Dermis blood vessel endothelial cell (primary cell): ENCODE measurements at regions not wholly inside any gene's neighbourhood (a gene's known extent, or its start where the extent isn't known, plus 50 kb on each side); places are given as distances from the start of the nearest gene placed in this dataset.

Experiments used
- DNase-seq: peaks from one replicate; pipeline ENCODE4 v3.0.0; 2010

DNA sequence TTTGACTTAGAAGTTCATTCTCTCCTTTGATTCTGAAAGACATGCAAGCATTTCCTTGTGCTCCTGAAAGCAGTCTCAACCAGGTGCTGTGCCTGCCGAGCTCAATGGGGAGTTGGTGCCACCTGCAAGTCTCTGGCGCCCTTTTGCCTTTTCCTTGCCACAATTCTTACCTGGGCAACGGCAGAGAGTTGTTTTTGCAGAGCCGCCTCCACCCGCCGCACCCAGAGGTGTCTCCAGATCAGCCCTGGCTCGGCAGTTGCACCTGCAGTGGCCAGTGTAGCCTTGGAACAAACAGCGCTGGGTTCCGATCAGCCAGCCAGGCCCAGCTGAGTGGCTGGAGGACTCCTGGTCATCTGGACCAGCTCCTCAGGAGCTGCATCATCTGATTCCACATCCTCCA, 262.9 kb downstream of the IRX2 start:
- DNase-seq: no peak

DNA sequence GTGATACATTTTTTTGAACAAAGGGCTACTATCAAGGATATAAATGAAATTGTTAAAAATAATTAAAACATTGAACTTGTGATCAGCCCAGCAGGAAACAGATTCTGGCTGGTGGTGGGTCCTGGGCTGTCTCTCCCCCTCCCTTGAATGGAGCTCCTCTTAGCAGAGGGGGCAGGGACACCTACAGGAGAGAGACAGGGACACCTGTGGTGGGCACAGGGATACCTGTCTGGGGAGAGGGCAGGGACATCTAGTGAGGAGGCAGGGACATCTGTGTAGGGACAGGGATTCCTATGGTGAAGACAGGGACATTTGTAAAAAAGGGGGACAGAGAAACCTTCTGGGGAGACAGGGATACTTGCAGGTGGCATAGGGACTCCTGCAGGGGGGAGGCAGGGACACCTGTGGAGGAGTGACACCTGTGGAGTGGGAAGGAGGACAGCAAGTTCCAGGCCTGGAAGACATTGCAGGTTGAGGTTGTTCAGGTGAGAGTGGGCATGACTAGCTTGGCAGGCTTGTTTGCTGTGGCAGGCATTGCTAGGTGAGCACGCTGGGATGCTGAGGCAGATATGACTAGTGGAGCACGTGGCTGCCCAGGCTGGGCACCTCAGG, 264.2 kb downstream of the IRX2 start:
- no peak for DNase-seq

DNA sequence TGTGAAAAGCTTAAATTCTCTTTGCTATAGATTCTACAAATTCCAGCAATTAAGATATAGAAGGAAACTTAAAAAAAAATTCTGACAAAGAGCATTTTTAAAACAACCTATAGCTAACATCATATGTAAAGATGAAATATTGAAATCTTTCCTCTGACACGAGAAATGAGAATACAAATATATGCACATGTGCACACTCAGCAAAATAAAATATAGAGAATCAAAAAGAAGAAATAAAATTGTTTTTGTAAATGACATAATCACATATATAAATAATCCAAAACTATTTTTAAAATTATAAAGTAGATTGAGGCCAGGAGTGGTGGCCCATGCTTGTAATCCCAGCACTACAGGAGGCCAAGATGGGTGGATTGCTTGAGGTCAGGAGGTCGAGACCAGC, 265.1 kb downstream of the IRX2 start:
- DNase-seq: no peak

DNA sequence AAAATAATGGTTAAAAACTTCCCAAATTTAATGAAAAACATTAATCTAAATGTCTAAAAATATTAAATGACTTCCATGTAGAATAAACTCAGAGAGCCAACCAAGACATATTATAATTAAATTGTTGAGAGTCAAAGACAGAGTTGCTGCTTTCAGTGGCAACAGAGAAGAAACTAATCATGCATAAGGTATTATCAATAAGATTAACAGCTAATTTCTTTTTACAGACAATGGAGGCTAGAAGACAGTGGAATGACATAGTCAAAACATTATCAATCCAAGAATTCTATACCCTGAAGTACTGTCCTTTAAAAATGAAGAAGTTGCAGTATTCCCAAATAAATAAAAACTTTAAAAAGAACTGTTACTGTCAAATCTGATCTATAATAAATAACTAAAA, 268.7 kb downstream of the IRX2 start:
- no peak for DNase-seq

DNA sequence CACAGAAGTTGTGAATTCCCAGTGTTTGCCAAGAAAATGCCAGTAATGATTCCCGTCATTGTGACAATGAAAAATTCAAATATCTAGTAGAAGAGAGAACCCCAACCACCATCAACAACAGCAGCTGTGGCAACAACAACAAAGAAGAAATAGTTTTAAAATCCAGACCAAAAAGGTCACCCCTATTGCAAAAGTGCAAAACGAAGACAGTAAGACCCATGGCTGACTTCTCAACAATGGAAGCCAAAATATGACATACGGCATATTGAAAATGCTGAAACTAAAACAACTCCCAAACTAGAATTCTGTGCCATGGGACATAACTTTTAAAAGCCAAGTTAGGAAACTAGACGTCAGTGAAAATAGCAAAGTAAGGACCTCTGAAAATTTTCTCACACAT, 270.6 kb downstream of the IRX2 start:
- DNase-seq: no peak

DNA sequence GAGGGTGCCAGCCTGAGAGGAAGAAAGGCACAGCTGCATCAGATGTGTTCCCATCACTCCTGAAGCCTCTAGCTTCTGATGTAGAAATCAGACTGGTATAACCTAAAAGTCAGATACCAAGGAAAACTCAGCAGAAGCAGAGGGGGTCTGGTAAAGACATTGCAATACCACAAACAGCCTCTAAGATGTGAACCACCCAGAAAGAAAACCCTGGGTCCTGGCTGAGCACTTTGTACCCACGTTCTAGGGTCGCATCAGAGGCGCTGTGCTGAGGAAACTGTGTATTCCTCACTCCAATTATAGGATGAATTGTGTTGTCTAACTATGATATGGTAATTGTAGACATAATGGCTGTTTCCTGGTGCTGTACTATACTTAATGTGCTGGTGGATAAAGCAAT, 275.6 kb downstream of the IRX2 start:
- DNase-seq: no peak

DNA sequence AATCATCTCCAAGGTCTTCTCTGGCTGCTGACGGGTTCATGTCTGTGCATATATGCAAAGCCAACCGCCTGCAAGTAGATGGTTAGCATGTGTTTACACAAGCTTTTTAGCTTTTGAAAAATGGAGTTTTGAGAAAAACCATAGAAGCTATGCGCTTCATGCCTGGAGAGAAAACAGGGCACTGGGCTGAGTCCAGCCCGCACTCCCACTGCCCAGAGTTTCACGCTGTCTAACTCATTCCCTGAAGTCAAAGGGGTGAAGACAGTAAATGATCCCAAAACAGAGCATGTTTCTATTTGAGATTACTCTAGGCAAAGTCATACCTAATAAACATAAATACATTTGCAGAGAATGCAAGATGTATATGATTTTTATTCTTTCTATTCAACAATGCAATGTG, 278.8 kb downstream of the IRX2 start:
- DNase-seq: no peak

DNA sequence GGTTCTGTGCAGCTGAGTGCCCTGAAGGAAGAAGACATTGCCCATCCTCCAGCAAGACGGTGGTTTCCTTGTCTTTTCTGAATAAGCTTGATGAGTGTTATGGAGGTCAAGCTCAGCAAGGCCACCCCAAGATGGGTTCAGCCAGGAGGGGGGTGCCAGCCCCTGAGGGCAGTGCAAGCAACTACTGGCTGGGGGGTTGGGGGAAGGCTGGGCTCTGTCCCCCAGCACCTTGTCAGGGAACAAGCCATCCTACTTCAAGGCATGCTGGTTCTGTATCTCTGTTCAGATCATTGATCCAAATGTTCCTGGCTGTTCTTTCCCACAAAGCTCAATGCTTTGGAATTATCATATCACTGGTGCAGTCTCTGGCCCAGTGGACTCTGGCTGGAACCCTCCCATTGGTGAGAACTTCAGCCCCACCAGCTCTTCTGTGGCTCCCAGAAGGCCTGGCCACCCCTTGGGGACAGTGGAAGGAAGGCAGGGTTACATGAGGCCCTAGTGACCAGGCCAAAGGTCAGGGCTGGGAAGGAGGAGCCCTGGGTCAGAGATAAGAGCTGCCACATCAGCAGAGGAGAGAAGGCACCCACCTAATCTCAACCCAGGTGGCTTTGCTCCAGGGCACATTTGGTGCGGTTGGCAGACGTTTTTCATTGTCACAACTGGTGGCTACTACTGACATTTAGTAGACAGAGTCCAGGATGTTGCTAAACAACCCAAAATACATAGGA, 280.2 kb downstream of the IRX2 start:
- no peak for DNase-seq

DNA sequence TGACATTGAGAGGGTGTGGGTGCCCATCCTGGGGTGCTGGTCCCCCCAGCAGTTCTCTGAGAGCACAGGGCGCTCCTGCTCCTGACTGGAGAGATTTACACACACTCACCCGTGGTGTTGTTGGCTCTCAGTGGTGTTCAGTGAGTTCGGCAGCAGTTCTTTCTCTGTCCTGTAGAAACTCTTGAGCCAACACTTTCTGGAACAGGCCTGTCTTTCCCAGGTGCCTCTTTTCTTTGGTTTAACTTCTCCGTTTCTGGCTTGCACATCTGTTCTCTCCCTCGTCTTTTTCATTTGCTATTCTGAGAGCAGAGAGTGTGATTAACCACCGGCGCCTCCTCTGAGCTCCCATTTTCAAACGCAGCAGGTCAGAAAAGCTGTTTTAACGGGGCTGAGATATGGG, 284.5 kb downstream of the IRX2 start:
- DNase-seq: no peak

DNA sequence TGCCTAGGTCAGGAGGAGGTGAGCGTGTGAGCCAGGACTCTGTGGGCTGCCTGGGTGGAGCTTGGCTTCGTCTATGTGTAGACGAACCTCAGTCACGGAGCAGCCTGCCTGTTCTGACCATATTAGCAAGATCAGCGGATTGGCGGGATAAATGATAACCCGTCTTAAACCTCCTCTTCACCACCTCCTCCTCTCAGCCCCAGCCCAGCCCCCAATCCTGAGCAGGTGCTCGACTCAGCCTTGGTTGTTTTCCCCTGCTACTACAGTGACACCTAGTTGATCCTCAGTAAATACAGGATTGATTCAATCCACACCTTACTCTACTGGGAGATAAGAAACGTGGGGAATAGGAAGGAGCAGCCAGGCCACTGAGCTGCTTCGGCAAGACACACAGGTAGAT, 286.1 kb downstream of the IRX2 start:
- DNase-seq: no peak

DNA sequence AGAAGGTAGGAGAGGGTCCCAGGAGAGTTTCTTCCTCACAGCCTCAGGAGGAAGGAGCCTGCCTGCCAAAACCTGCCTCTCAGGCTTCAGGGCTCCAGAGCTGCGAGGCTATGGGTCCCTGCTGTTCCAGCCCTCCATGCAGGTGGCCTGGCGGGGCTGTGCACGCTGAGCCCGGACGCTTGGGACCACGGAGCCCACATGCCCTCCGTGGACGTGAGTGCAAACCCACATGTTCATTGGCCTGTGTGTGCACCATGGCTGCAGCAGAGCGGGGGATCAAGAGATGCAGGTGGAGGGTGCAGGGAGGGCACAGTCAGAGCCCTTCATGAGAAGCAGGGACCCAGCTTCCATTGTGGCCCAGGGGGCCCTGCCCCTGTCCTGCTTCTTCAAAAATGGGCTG, 287.3 kb downstream of the IRX2 start:
- no peak for DNase-seq

DNA sequence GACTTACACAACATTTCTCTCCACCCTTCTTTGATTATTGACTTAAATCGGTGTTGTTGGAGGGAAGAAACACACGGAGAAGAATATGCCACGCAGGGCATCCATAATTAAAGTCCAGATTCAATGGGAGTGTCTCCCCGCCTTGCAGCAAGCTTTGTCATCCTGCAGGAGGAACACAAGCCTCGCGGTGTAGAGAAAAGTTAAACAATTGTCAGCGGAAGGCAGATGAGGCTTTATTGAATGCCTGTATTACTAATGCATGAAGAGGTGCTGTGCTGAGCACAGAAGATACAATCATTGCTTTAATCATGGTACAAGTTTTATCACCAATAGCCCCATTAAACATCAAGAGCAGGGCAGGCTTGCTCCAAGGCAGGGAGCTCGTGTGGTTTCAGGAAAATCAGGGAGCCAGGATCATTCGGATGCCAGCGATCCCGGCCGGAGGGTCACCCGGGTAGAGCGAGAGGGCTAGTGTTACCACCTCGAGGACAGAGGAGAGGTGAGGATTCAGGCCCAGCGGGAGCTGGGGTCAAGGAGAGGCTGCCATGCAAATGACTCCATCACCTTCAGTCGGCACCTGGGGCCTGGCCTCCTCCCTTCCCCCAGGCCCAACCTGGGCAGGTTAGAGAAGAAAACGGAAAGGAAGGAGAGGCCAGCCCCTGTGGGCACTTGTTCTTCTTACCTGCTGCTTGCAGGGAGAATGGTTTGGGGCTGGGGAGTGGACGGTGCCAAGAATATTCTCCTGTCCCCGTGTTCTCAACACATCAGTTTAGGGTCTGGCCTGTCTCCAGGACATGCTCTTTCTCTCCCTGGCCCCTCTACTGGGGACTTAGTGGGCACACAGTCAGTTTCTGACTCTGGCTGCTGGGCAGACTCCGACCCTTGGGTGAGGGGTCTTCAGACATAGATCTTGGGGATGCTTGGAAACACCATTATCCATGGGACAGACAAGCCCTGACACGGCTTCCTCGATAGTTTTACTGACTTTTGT, 289.5 kb downstream of the IRX2 start:
- no peak for DNase-seq

DNA sequence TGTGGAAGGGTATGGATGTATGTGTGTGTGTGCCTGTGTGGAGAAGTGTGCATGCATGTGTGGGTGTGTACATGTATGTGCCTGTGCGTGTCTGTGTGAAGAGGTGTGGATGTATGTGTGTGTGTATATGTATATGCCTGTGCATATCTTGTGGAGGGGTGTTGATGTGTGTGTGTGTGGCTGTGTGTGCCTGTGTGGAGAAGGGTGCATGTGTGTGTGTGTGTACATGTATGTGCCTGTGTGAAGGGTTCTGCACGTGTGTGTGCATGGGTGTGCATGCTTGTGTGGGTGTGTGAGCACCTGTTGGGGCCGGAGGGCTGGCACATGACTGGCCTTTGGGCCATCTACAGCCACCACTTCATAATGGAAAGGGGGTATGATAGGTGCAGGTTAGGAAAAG, 291.4 kb downstream of the IRX2 start:
- DNase-seq: no peak

DNA sequence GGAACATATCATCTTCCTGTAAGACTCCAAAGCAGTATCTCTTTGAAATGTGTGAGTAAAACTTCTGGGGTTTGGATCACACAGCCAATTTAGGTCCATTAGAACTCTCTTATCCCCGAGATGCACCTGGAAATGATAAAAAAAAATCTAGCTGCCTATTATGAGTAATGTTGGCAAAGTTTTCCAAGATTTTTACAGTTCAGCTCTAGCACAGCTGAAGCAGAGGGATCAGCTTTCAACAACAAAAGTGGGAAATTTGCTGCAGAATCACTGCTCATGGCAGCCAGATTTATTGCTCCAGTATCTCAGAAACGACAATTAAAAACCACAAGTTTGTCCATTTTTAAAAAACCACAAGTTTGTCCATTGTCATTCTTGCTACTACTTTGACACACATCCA, 292.2 kb downstream of the IRX2 start:
- DNase-seq: no peak

DNA sequence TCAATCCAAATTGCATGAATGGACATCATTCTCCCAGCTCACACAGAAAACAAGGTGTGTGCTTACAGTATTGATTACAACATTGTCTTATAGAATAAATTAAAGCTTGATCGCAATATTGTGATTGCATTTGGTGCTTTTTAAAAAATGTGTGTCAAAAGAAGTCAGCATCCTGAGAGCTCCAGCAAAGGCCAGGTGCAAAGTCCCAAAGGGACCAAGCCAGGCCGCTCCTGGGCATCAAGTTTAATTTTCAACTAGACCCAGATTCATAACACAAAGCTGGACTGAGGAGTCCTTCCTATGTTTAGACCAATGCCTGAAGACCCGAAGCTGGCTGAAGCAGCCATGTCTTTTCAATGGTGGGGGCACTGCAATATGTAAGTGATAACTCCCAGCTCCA, 295.6 kb downstream of the IRX2 start:
- DNase-seq: no peak

DNA sequence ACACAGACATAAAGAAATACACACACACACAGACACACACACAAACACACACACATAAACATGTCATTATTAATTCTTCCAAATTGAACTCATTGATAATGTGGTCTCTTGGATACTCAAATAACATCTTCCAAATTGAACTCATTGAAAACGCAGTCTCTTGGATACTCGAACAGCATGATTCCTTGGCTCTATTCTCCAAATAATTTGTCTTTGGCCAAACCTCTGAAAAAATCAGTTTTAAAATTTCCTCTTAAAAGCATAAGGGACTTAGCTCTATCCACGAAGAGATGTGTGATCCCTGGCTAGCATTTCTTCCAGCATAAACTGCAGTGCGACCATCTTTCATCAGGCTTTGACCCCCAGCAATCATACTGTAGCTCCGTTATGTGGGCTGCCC, 296.6 kb downstream of the IRX2 start:
- DNase-seq: no peak

DNA sequence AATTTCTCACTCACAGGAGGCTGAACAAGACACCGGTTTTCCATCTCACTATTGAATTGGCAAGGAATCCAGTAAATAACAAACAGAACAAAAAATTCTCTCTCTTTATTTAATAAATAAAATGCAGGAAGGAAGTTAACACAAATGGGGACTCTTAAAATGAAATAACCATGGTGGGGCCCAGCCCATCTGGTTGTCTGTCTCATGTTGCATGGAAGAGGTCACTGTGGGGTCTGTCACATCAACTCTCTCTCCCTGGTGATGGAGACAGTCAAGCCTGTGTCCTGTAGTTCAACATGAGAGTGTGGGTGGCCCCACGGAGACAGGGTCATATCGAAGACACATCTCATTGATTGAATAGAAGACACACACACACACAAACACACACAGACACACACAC, 297.7 kb downstream of the IRX2 start:
- DNase-seq: no peak

DNA sequence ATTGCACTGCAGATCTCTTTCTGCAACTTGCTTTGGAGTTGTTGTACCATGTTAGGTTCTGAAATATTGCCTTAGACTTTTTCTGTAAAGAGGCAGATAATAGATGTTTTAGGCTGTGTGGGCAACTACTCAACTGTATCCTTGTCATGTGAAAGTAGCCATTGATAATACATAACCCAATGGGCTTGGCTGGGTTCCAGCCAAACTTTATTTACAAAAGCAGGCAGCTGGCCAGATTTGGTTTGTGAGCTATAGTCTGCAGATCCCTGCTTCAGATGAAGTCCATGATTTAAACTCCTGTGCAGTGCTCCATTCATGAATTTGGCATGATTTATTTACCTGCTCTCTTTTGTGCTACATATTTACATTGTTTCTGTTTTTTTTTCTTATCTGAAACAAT, 300.4 kb downstream of the IRX2 start:
- DNase-seq: no peak

DNA sequence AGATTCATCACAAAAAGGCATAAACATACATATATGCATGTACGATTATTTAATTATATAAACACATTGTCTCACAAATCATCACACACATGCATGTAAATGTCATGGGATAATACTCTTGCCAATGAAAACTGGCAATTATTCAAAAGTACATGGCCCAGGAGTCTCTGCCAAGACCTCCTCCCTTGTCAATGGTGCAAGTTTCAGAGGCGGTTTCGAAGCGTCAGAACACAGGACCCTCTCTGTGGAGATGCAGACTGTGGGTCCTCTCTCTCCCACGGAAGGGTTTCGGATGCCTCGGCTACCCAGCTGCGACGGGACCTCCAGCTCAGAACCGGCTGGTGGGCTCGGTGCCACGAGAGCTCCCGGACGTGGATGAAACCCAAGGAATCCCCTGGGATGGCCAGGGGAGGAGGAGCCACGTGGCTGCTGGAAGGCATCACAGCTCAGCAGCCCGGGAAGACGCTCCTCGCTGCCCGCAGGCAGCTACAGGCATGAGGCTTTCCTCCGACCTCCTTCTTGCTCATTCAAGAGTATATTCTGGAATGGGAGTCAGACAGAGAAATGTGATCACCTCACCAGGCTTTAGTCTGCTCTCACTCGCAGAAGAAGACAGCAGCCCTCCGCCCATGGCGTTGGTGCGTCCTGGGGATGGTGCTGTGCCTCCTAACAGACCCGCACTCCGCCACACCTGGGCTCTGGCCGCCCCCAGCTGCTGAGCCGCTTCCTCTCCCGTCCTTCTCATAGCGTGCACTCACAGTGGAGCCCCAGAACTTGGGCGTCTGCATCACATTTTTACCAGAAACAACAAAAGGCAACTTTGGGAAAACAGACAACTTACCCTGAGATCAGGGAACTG, 308.8 kb downstream of the IRX2 start:
- no peak for DNase-seq

DNA sequence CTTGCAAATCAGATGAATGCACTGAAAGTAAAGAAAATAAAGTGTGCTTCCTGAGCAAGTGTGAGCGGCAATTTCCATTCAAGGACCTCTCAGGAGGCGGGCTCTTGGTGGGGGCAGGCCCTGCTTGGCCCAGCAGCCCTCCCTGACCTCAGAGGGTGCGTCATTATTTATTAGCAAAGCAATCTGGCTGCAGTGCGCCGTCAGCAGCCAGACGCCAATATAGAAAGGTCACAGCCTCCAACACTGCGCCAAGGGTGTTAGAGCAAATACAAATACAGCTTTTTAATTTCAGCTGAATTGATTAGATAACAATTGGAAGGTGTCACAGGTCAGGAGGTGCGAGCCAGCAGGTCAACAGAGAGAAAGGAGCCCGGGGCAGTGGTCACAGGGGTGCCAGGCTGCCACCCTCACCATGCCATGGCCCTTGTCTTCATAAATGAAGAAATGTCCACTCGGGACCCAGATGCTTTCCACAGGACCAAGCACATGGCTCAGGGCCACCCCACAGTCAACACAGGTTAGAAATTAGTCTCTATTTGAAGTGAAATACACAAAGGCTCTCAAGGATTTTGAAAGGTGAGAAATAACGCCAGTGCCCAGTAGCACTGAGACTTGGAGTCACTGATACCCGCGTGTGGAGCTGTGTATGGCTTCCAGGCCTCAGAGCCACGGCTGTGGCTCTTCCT, 309.8 kb downstream of the IRX2 start:
- no peak for DNase-seq

DNA sequence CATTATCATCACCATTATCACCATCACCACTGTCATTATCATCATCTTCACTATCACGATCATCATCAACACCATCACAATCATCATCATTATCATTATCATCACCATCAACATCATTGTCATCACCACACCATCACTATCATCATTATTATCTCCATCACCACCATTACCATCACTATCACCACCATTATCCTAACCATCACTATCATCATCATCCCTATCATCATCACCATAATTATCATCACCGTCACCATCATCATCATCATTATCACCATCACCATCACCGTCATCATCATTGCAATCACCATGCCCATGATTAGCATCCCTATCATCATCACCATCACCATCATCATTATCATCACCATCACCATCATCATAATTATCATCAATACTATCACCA, 311.9 kb downstream of the IRX2 start:
- no peak for DNase-seq

DNA sequence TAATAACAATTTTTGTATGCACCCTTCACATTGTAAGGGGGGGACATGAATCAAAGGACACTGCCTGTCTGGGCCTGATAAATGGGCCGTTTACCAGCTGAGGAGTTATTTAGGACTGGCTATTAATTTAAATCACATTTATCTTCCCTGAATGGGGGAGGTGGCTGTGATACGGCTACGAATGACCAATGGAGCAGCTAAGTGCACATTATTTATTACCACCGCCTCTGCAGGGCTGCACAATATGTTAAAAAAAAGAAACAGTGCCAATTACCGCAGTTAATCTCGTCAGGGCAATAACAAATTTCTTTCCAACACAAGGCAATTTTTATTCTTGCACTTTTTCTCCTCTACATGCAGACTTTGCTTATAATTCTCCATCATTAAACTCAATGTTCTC, 318.4 kb downstream of the IRX2 start:
- DNase-seq: no peak
